Smooth muscle cell (in vitro differentiated cells): ENCODE measurements at regions not wholly inside any gene's neighbourhood (a gene's known extent, or its start where the extent isn't known, plus 50 kb on each side); places are given as distances from the start of the nearest gene placed in this dataset.

Source experiments
- DNase-seq: peaks from one replicate; lab custom pipeline; 2025; ENCODE audit not compliant: unreplicated experiment; lab: John Stamatoyannopoulos, UW
- H2AFZ ChIP-seq: fragments of 200-600 bp; sonication (generic); 2 replicates; pipeline ENCODE4 v1.6.0; 2016; ENCODE audit warnings: antibody characterized with exemption, low read depth, mild to moderate bottlenecking
- H3F3A ChIP-seq: fragments of 200-600 bp; sonication (generic); 2 replicates; pipeline ENCODE4 v1.6.0; 2017; ENCODE audit warnings: antibody characterized with exemption, low read depth
- H3K27ac ChIP-seq: fragments of 200-600 bp; sonication (generic); 2 replicates; pipeline ENCODE4 v1.5.1; 2016; ENCODE audit warnings: low read depth, mild to moderate bottlenecking
- H3K27me3 ChIP-seq: fragments of 200-600 bp; sonication (generic); 2 replicates; pipeline ENCODE4 v1.6.1; 2016; ENCODE audit warnings: low read depth, mild to moderate bottlenecking
- H3K36me3 ChIP-seq: fragments of 200-600 bp; sonication (generic); 2 replicates; pipeline ENCODE4 v1.5.1; 2016; ENCODE audit warnings: low read depth
- H3K4me1 ChIP-seq: fragments of 200-600 bp; sonication (generic); 2 replicates; pipeline ENCODE4 v1.5.1; 2016; ENCODE audit warnings: low read depth
- H3K4me2 ChIP-seq: fragments of 200-600 bp; sonication (generic); 2 replicates; pipeline ENCODE4 v1.6.0; 2016; ENCODE audit warnings: mild to moderate bottlenecking
- H3K4me3 ChIP-seq: fragments of 200-600 bp; sonication (generic); 2 replicates; pipeline ENCODE4 v1.5.1; 2016; ENCODE audit warnings: mild to moderate bottlenecking
- H3K79me2 ChIP-seq: fragments of 200-600 bp; sonication (generic); 2 replicates; pipeline ENCODE4 v1.6.0; 2016; ENCODE audit warnings: low read depth, mild to moderate bottlenecking
- H3K9ac ChIP-seq: fragments of 200-600 bp; sonication (generic); 2 replicates; pipeline ENCODE4 v1.6.0; 2016; ENCODE audit warnings: low read depth
- H3K9me3 ChIP-seq: fragments of 200-600 bp; sonication (generic); replicated peaks from 2 replicates; pipeline ENCODE4 v1.5.1; 2016; ENCODE audit warnings: low read depth
- H4K20me1 ChIP-seq: fragments of 200-600 bp; sonication (generic); 2 replicates; pipeline ENCODE4 v1.6.0; 2016; ENCODE audit warnings: low read depth
- CTCF ChIP-seq: fragments of 200-600 bp; sonication (generic); IDR thresholded peaks from 2 replicates; pipeline ENCODE4 v1.5.1; 2017; ENCODE audit warnings: borderline replicate concordance, mild to moderate bottlenecking, antibody characterized with exemption; ENCODE audit not compliant: insufficient read depth, poor library complexity, severe bottlenecking
- WGBS: methylation state at CpG from one replicate; pipeline ENCODE4 v1.1.7; 2016; ENCODE audit warnings: low lambda C conversion rate; 5-methylcytosine and 5-hydroxymethylcytosine counted together

- 87% methylated on average over 8 of the region's 8 CpGs for WGBS
- Histone ChIP-seq H3K36me3 (no peaks in the 10 kb centered on the region), H3F3A (peaks cover 6% of the 10 kb centered on the region), H3K27ac (no peak overlapping the region), H3K79me2 (no peaks in the 10 kb centered on the region), H3K9ac (no peak overlapping the region), H3K27me3 (no peaks in the 10 kb centered on the region), H2AFZ (no peak overlapping the region), H3K9me3 (no peaks in the 10 kb centered on the region), H3K4me3 (no peak overlapping the region), H3K4me2 (no peak overlapping the region), H4K20me1 (no peaks in the 10 kb centered on the region), H3K4me1 (peaks cover 32% of the 10 kb centered on the region)
- no peak for DNase-seq
- no peak for TF ChIP-seq CTCF
These were observed 178.5 kb downstream of the RHOU start for GRCh38 chr1:228913626-228914414.

DNA sequence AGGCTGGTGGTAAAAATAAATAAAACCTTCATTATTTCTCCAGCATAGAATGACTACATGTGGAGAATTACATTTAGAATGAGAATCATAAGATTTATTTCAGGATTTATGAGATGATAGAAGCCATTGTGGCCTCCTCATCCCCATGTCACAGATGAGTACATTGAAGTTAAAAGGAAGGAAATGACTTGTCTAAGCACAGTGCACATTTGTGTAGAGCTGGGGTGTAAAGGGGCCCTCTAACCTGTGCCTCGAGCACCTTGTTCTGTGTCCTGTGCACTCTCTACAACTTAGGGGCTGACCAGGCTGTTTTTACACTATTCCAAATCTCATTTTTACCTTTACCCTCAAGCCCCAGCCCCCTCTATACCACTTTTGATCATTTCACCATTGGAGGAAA, 179.4 kb downstream of the RHOU start:
- Histone ChIP-seq H3K4me2 (no peak overlapping the region), H3K9me3 (no peaks in the 10 kb centered on the region), H3K4me1 (peaks cover 32% of the 10 kb centered on the region), H3K79me2 (no peaks in the 10 kb centered on the region), H3K4me3 (no peak overlapping the region), H3K36me3 (no peaks in the 10 kb centered on the region), H3K9ac (no peak overlapping the region), H2AFZ (no peak overlapping the region), H3K27ac (no peak overlapping the region), H4K20me1 (no peaks in the 10 kb centered on the region), H3F3A (peaks cover 6% of the 10 kb centered on the region), H3K27me3 (no peaks in the 10 kb centered on the region)
- no peak for DNase-seq
- 91% methylated on average over 1 of the region's 1 CpG for WGBS
- TF ChIP-seq CTCF = no peak

GRCh38 chr1:228917342-228917741, 182.1 kb downstream of the RHOU start:
- H4K20me1 ChIP-seq = no peaks in the 10 kb centered on the region
- 96% methylated on average over 9 of the region's 9 CpGs for WGBS

More at GRCh38 chr1:228917342-228917741, 182.1 kb downstream of the RHOU start:
- no peak overlapping the region for H3K9ac ChIP-seq
- peaks cover 28% of the 10 kb centered on the region for H3K4me1 ChIP-seq
- no peak overlapping the region for H2AFZ ChIP-seq
- H3K79me2 ChIP-seq = no peaks in the 10 kb centered on the region
- H3K9me3 ChIP-seq = no peaks in the 10 kb centered on the region
- no peak for TF ChIP-seq CTCF
- H3K27me3 ChIP-seq = no peaks in the 10 kb centered on the region
- H3K36me3 ChIP-seq = no peaks in the 10 kb centered on the region
- H3K4me3 ChIP-seq = no peak overlapping the region
- peaks cover 14% of the 10 kb centered on the region for H3F3A ChIP-seq
- no peak overlapping the region for H3K4me2 ChIP-seq
- no peak overlapping the region for H3K27ac ChIP-seq
- no peak for DNase-seq
